ENCODE measurements at regions not wholly inside any gene's neighbourhood (a gene's known extent, or its start where the extent isn't known, plus 50 kb on each side); places are given as distances from the start of the nearest gene placed in this dataset.

- DNase-seq (ENCODE audit: low read depth, low spot score), result no peak
Measured at GRCh38 chr10:9603972-9604371, 1413.7 kb upstream of the CELF2 start.

GRCh38 chr10:9605231-9605630 is 1412.4 kb upstream of the CELF2 start:
- no peak for DNase-seq (ENCODE audit: low read depth, low spot score)

GRCh38 chr10:9608602-9609001 is 1409.1 kb upstream of the CELF2 start:
- DNase-seq (ENCODE audit: low read depth, low spot score), result peak; percentile 41

- no peak for DNase-seq (ENCODE audit: low read depth, low spot score)
Measured at GRCh38 chr10:9613338-9614075, 1404.2 kb upstream of the CELF2 start.

GRCh38 chr10:9615189-9615588 is 1402.5 kb upstream of the CELF2 start:
- DNase-seq (ENCODE audit: low read depth, low spot score), result peak; percentile 23

- no peak for DNase-seq (ENCODE audit: low read depth, low spot score)
Measured at GRCh38 chr10:9621216-9621615, 1396.5 kb upstream of the CELF2 start.

GRCh38 chr10:9625304-9625703 is 1392.4 kb upstream of the CELF2 start:
- DNase-seq (ENCODE audit: low read depth, low spot score), result no peak

GRCh38 chr10:9634466-9634865 is 1383.2 kb upstream of the CELF2 start:
- DNase-seq (ENCODE audit: low read depth, low spot score), result peak; percentile 86

GRCh38 chr10:9635691-9636090 is 1382.0 kb upstream of the CELF2 start:
- peak; percentile 25 for DNase-seq (ENCODE audit: low read depth, low spot score)

- no peak for DNase-seq (ENCODE audit: low read depth, low spot score)
Measured at GRCh38 chr10:9636216-9636615, 1381.5 kb upstream of the CELF2 start.

- no peak for DNase-seq (ENCODE audit: low read depth, low spot score)
Measured at GRCh38 chr10:9643782-9644181, 1373.9 kb upstream of the CELF2 start.

GRCh38 chr10:9645404-9645803 is 1372.3 kb upstream of the CELF2 start:
- no peak for DNase-seq (ENCODE audit: low read depth, low spot score)

GRCh38 chr10:9645928-9646600 is 1371.6 kb upstream of the CELF2 start:
- DNase-seq (ENCODE audit: low read depth, low spot score), result no peak

- DNase-seq (ENCODE audit: low read depth, low spot score), result no peak
Measured at GRCh38 chr10:9654261-9654660, 1363.4 kb upstream of the CELF2 start.

- no peak for DNase-seq (ENCODE audit: low read depth, low spot score)
Measured at GRCh38 chr10:9656386-9656785, 1361.3 kb upstream of the CELF2 start.

- no peak for DNase-seq (ENCODE audit: low read depth, low spot score)
Measured at GRCh38 chr10:9656996-9657395, 1360.7 kb upstream of the CELF2 start.

GRCh38 chr10:9657530-9657929 is 1360.1 kb upstream of the CELF2 start:
- DNase-seq (ENCODE audit: low read depth, low spot score), result no peak

GRCh38 chr10:9668411-9668810 is 1349.3 kb upstream of the CELF2 start:
- no peak for DNase-seq (ENCODE audit: low read depth, low spot score)

- DNase-seq (ENCODE audit: low read depth, low spot score), result peak; percentile 4
Measured at GRCh38 chr10:9670911-9671310, 1346.8 kb upstream of the CELF2 start.

- no peak for DNase-seq (ENCODE audit: low read depth, low spot score)
Measured at GRCh38 chr10:9681655-9682054, 1336.0 kb upstream of the CELF2 start.

GRCh38 chr10:9682802-9683201 is 1334.9 kb upstream of the CELF2 start:
- DNase-seq (ENCODE audit: low read depth, low spot score), result peak; percentile 23

GRCh38 chr10:9684186-9684585 is 1333.5 kb upstream of the CELF2 start:
- no peak for DNase-seq (ENCODE audit: low read depth, low spot score)

- no peak for DNase-seq (ENCODE audit: low read depth, low spot score)
Measured at GRCh38 chr10:9685596-9685995, 1332.1 kb upstream of the CELF2 start.
